Testis (tissue), 2 donors: ENCODE measurements at regions not wholly inside any gene's neighbourhood (a gene's known extent, or its start where the extent isn't known, plus 50 kb on each side); places are given as distances from the start of the nearest gene placed in this dataset.

Experiments
- CTCF ChIP-seq, 3 experiments: fragments of 450-650 bp in 2 of 3; fragments of 200-600 bp in 1 of 3; sonication (generic) in 1 of 3; IDR thresholded peaks; one replicate each; pipeline ENCODE4 v1.5.1; 2016 to 2019; ENCODE audit warnings: antibody characterized with exemption in 3 of 3, mild to moderate bottlenecking in 2 of 3, moderate library complexity in 1 of 3
- POLR2A ChIP-seq: fragments of 450-650 bp; IDR thresholded peaks from one replicate; pipeline ENCODE4 v1.6.1; 2017; ENCODE audit warnings: antibody characterized with exemption, mild to moderate bottlenecking, moderate library complexity

GRCh38 chr4:148951346-148951745, 509.1 kb upstream of the NR3C2 start:
- TF ChIP-seq CTCF (IDR thresholded peaks at IDR 0.05) (no peak), POLR2A (no peak)
